ENCODE measurements at regions not wholly inside any gene's neighbourhood (a gene's known extent, or its start where the extent isn't known, plus 50 kb on each side); places are given as distances from the start of the nearest gene placed in this dataset.

DNA sequence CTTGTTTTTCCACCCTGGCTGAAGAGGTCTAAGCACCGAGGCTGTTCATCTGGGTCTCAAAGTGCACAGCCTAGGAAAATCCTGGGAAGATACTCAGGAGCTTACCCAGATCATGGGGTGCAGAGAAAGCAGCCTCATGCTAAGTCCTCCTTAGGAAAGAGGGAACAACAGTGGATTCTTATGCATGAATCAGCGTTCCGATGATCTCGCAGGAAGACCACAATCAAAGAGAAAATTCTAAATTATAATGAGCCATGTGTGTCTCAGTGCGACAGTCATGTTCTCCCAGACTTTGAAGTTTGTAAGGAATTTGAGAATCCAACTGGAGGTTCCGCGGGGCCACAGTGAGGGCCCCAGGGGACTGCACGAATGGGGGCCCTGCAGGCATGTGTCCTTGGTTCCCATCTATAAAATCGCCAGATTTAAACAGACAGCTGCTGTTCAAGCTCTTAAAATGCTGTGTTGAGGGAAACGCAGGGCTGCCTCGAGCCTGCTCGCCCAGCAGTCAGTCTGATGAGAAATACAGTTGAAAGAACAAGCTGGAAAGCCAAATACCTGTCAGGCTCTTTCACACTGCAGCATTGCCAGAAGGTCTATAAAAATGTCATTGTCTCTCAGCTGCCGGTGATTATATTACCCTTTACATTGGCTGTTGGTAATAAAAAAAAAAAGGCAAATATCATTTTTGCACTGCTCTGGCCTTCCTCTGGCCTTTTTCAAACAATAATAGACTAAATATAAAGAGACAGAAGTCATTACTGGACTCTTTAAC is 152.1 kb downstream of the PMP22 start:
- H3K4me1 ChIP-seq (ENCODE audit: insufficient read depth), result peaks cover 5% of the 10 kb centered on the region
- no peaks in the 10 kb centered on the region for H3K79me2 ChIP-seq
- WGBS (ENCODE audit: low lambda C conversion rate, missing lambda C conversion rate), result 29% methylated on average over 13 of the region's 13 CpGs
- no peak overlapping the region for H2AFZ ChIP-seq
- peak; percentile 24 for DNase-seq (ENCODE audit: low spot score)
- H3K4me3 ChIP-seq, result no peak overlapping the region
- no peaks in the 10 kb centered on the region for H3K9me2 ChIP-seq (replicated peaks; ENCODE audit: insufficient read depth)
- H3K9me3 ChIP-seq (ENCODE audit: low read depth), result no peaks in the 10 kb centered on the region
- peak overlapping the region; percentile 59 for H3K4me2 ChIP-seq
- H3K36me3 ChIP-seq (replicated peaks; ENCODE audit: insufficient read depth, low read depth), result no peaks in the 10 kb centered on the region
- no peak overlapping the region for H3K27ac ChIP-seq
- no peaks in the 10 kb centered on the region for H4K20me1 ChIP-seq (ENCODE audit: insufficient read depth, poor library complexity, severe bottlenecking)
- TF ChIP-seq, protein P1, sequence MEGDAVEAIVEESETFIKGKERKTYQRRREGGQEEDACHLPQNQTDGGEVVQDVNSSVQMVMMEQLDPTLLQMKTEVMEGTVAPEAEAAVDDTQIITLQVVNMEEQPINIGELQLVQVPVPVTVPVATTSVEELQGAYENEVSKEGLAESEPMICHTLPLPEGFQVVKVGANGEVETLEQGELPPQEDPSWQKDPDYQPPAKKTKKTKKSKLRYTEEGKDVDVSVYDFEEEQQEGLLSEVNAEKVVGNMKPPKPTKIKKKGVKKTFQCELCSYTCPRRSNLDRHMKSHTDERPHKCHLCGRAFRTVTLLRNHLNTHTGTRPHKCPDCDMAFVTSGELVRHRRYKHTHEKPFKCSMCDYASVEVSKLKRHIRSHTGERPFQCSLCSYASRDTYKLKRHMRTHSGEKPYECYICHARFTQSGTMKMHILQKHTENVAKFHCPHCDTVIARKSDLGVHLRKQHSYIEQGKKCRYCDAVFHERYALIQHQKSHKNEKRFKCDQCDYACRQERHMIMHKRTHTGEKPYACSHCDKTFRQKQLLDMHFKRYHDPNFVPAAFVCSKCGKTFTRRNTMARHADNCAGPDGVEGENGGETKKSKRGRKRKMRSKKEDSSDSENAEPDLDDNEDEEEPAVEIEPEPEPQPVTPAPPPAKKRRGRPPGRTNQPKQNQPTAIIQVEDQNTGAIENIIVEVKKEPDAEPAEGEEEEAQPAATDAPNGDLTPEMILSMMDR (IDR thresholded peaks at IDR 0.05; ENCODE audit: poor library complexity), result no peak
- TF ChIP-seq EZH2phosphoT487 (IDR thresholded peaks at IDR 0.05; ENCODE audit: low read depth, severe bottlenecking, unreplicated experiment) (no peak), EZH2 (IDR thresholded peaks at IDR 0.05; ENCODE audit: borderline replicate concordance) (no peak)
- H3K27me3 ChIP-seq, result no peaks in the 10 kb centered on the region

DNA sequence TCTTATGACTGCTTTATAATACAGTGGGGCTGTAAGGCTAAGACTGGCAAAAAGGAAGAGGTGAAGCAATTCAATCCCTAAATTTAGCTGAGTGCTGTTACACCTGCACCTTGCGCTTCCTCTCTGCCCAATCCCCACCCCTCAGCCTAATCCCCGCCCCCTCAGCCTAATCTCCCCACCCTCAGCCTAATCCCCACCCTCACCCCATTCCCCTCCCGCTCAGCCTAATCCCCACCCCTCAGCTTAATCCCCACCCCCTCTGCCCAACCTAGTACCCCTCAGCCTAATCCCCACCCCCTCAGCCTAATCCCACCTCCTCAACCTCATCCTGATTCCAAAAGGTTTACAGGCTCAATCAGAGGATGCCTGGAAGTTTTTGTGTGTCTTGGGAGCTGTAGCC is 155.5 kb downstream of the PMP22 start:
- Histone ChIP-seq H3K9me3 (ENCODE audit: low read depth) (no peaks in the 10 kb centered on the region), H3K4me1 (ENCODE audit: insufficient read depth) (peaks cover 5% of the 10 kb centered on the region), H3K9me2 (replicated peaks; ENCODE audit: insufficient read depth) (no peaks in the 10 kb centered on the region), H3K4me3 (no peak overlapping the region), H4K20me1 (ENCODE audit: insufficient read depth, poor library complexity, severe bottlenecking) (no peaks in the 10 kb centered on the region), H3K27me3 (no peaks in the 10 kb centered on the region), H3K79me2 (no peaks in the 10 kb centered on the region), H3K36me3 (replicated peaks; ENCODE audit: insufficient read depth, low read depth) (no peaks in the 10 kb centered on the region), H2AFZ (no peak overlapping the region), H3K27ac (no peak overlapping the region), H3K4me2 (no peak overlapping the region)
- no peak for DNase-seq (ENCODE audit: low spot score)
- TF ChIP-seq EZH2 (IDR thresholded peaks at IDR 0.05; ENCODE audit: borderline replicate concordance) (no peak), EZH2phosphoT487 (IDR thresholded peaks at IDR 0.05; ENCODE audit: low read depth, severe bottlenecking, unreplicated experiment) (no peak)
- TF ChIP-seq, protein P1 (IDR thresholded peaks at IDR 0.05; ENCODE audit: poor library complexity), result no peak
- 100% methylated on average over 1 of the region's 3 CpGs for WGBS (ENCODE audit: low lambda C conversion rate, missing lambda C conversion rate)

DNA sequence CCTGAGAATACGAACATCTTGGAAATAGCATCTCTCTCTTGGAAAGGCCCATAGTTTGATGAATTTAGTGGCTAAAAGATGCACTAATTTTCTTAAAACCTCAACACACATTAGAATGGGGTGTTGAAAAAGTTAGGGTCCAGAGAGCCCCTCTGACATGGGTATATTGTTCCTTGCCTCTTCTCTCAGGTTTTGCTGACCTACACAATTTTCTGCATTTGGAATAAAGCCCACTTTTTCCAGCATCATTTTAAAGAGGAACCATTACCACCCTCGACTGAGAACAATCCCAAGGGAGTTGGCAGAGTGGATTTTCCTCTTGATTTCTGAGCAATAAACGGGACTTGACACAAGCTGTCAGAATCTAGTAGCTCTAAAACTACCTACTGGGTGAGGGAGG is 156.1 kb downstream of the PMP22 start:
- no peak for DNase-seq (ENCODE audit: low spot score)
- Histone ChIP-seq H3K4me3 (no peak overlapping the region), H3K27me3 (no peaks in the 10 kb centered on the region), H3K4me1 (ENCODE audit: insufficient read depth) (peaks cover 5% of the 10 kb centered on the region), H3K9me2 (replicated peaks; ENCODE audit: insufficient read depth) (no peaks in the 10 kb centered on the region), H3K79me2 (no peaks in the 10 kb centered on the region), H2AFZ (no peak overlapping the region), H3K9me3 (ENCODE audit: low read depth) (no peaks in the 10 kb centered on the region), H3K36me3 (replicated peaks; ENCODE audit: insufficient read depth, low read depth) (no peaks in the 10 kb centered on the region), H3K27ac (no peak overlapping the region), H3K4me2 (no peak overlapping the region), H4K20me1 (ENCODE audit: insufficient read depth, poor library complexity, severe bottlenecking) (no peaks in the 10 kb centered on the region)
- 74% methylated on average over 3 of the region's 3 CpGs for WGBS (ENCODE audit: low lambda C conversion rate, missing lambda C conversion rate)
- TF ChIP-seq EZH2phosphoT487 (IDR thresholded peaks at IDR 0.05; ENCODE audit: low read depth, severe bottlenecking, unreplicated experiment) (no peak), EZH2 (IDR thresholded peaks at IDR 0.05; ENCODE audit: borderline replicate concordance) (no peak)

DNA sequence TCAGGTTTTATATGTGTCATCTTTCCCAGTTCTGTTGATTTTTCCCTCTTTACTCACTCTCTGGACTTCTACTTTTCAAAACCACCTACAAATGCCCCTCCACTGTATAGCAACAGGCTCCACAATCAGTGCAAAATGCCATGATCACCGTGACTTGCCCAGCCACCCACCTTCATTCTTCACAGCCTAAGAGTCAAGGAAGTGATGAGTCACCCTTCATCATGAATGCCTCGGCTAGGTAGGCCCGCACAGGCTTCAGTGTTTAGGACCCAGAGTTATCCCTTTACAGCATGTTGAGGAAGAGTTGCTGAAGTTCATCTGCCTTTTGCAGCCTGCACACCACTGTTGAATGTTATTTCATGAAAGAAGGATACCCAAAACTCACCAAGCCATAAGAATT is 158.6 kb downstream of the PMP22 start:
- no peak overlapping the region for H3K4me2 ChIP-seq
- H3K9me2 ChIP-seq (replicated peaks; ENCODE audit: insufficient read depth), result no peaks in the 10 kb centered on the region
- no peak overlapping the region for H2AFZ ChIP-seq
- no peak overlapping the region for H3K4me3 ChIP-seq
- TF ChIP-seq EZH2 (IDR thresholded peaks at IDR 0.05; ENCODE audit: borderline replicate concordance) (no peak), EZH2phosphoT487 (IDR thresholded peaks at IDR 0.05; ENCODE audit: low read depth, severe bottlenecking, unreplicated experiment) (no peak)
- TF ChIP-seq, protein P1 (IDR thresholded peaks at IDR 0.05; ENCODE audit: poor library complexity), result no peak
- H3K27ac ChIP-seq, result no peak overlapping the region
- peak; percentile 26 for DNase-seq (ENCODE audit: low spot score)
- H3K9me3 ChIP-seq (ENCODE audit: low read depth), result no peaks in the 10 kb centered on the region
- WGBS (ENCODE audit: low lambda C conversion rate, missing lambda C conversion rate), result 40% methylated on average over 3 of the region's 3 CpGs
- peaks cover 5% of the 10 kb centered on the region for H3K27me3 ChIP-seq
- H4K20me1 ChIP-seq (ENCODE audit: insufficient read depth, poor library complexity, severe bottlenecking), result no peaks in the 10 kb centered on the region
- no peaks in the 10 kb centered on the region for H3K79me2 ChIP-seq
- H3K36me3 ChIP-seq (replicated peaks; ENCODE audit: insufficient read depth, low read depth), result no peaks in the 10 kb centered on the region
- H3K4me1 ChIP-seq (ENCODE audit: insufficient read depth), result no peaks in the 10 kb centered on the region

Data from hepatocyte (in vitro differentiated cells).